Neuronal stem cell (in vitro differentiated cells): ENCODE measurements at regions not wholly inside any gene's neighbourhood (a gene's known extent, or its start where the extent isn't known, plus 50 kb on each side); places are given as distances from the start of the nearest gene placed in this dataset.

Experiments used
- DNase-seq: peaks from one replicate; pipeline ENCODE4 v3.0.0-alpha.2; 2013; ENCODE audit warnings: low spot score
- H2AFZ ChIP-seq: one replicate; pipeline ENCODE4 v1.6.1; 2013; ENCODE audit warnings: mild to moderate bottlenecking, low read length, inconsistent platforms
- H2AK5ac ChIP-seq: 2 replicates; pipeline ENCODE4 v1.6.1; 2013; ENCODE audit warnings: low read depth, mild to moderate bottlenecking, inconsistent platforms, low read length, moderate library complexity, mixed read lengths
- H2BK120ac ChIP-seq: 2 replicates; pipeline ENCODE4 v1.6.1; 2013; ENCODE audit warnings: low read depth, mild to moderate bottlenecking, inconsistent platforms, low read length, moderate library complexity, mixed read lengths
- H2BK12ac ChIP-seq: one replicate; pipeline ENCODE4 v1.6.1; 2013; ENCODE audit warnings: low read length, inconsistent platforms
- H2BK15ac ChIP-seq: 2 replicates; pipeline ENCODE4 v1.6.1; 2013; ENCODE audit warnings: mild to moderate bottlenecking, low read length, inconsistent platforms, mixed read lengths
- H2BK5ac ChIP-seq: one replicate; pipeline ENCODE4 v1.6.1; 2013; ENCODE audit warnings: inconsistent platforms, mild to moderate bottlenecking, low read length, moderate library complexity
- H3K14ac ChIP-seq: one replicate; pipeline ENCODE4 v1.6.1; 2013; ENCODE audit warnings: low read length, inconsistent platforms
- H3K18ac ChIP-seq: 2 replicates; pipeline ENCODE4 v1.6.1; 2013; ENCODE audit warnings: low read length, inconsistent platforms
- H3K23ac ChIP-seq: 2 replicates; pipeline ENCODE4 v1.6.1; 2013; ENCODE audit warnings: low read depth, mild to moderate bottlenecking, mixed read lengths, low read length, inconsistent platforms; ENCODE audit not compliant: poor library complexity
- H3K27ac ChIP-seq: replicated peaks from 3 replicates; pipeline ENCODE4 v1.5.1; 2013; ENCODE audit warnings: low read length, inconsistent platforms
- H3K27me3 ChIP-seq, 3 experiments: 2 replicates each; pipeline ENCODE4 v1.6.1; 2013; ENCODE audit warnings: low read length in 3 of 3, mild to moderate bottlenecking in 2 of 3, inconsistent platforms in 1 of 3, low read depth in 1 of 3, mixed read lengths in 1 of 3, moderate library complexity in 1 of 3; ENCODE audit not compliant: control insufficient read depth in 3 of 3, insufficient read depth in 3 of 3
- H3K36me3 ChIP-seq, 2 donors: replicated peaks in 1 of 2; 2 replicates each; pipeline ENCODE4 v1.6.1; 2013; ENCODE audit warnings: low read length in 2 of 2; ENCODE audit not compliant: control insufficient read depth in 2 of 2, insufficient read depth in 2 of 2
- H3K4ac ChIP-seq: 2 replicates; pipeline ENCODE4 v1.6.1; 2013; ENCODE audit warnings: inconsistent platforms, mild to moderate bottlenecking, low read length, moderate library complexity
- H3K4me1 ChIP-seq, 2 donors: 1 replicate in 1 of 2; 2 replicates in 1 of 2; pipeline ENCODE4 v1.6.1; 2013; ENCODE audit warnings: low read length in 2 of 2, low read depth in 1 of 2; ENCODE audit not compliant: control insufficient read depth in 2 of 2, insufficient read depth in 1 of 2
- H3K4me2 ChIP-seq: one replicate; pipeline ENCODE4 v1.6.1; 2013; ENCODE audit warnings: mild to moderate bottlenecking, low read length, inconsistent platforms; ENCODE audit not compliant: insufficient read depth, poor library complexity, severe bottlenecking
- H3K4me3 ChIP-seq, 2 donors: 2 replicates each; pipeline ENCODE4 v1.5.1; 2013; ENCODE audit warnings: low read length in 2 of 2, mild to moderate bottlenecking in 2 of 2, inconsistent platforms in 1 of 2, moderate library complexity in 1 of 2
- H3K79me1 ChIP-seq: one replicate; pipeline ENCODE4 v1.6.1; 2013; ENCODE audit warnings: low read depth, mild to moderate bottlenecking, inconsistent platforms, low read length, moderate library complexity
- H3K9ac ChIP-seq: one replicate; pipeline ENCODE4 v1.6.1; 2013; ENCODE audit warnings: mild to moderate bottlenecking, low read depth, low read length, inconsistent platforms; ENCODE audit not compliant: poor library complexity
- H3K9me3 ChIP-seq, 2 donors: replicated peaks in 1 of 2; 2 replicates each; pipeline versions ENCODE3 to v1.6.1; 2013; ENCODE audit warnings: low read length in 2 of 2, mild to moderate bottlenecking in 2 of 2, inconsistent platforms in 1 of 2, low read depth in 1 of 2, mixed read lengths in 1 of 2, moderate library complexity in 1 of 2; ENCODE audit not compliant: control insufficient read depth in 2 of 2, insufficient read depth in 1 of 2
- H4K8ac ChIP-seq: one replicate; pipeline ENCODE4 v1.6.1; 2013; ENCODE audit warnings: low read depth, mild to moderate bottlenecking, inconsistent platforms, low read length, moderate library complexity
- H4K91ac ChIP-seq: one replicate; pipeline ENCODE4 v1.6.1; 2013; ENCODE audit warnings: low read length, low read depth, mild to moderate bottlenecking, inconsistent platforms; ENCODE audit not compliant: poor library complexity
- WGBS, 2 donors: extraction: QIAGEN DNeasy Blood & Tissue Kit; methylation state at CpG; one replicate each; pipeline ENCODE4 v1.1.7; 2013; ENCODE audit warnings: missing lambda C conversion rate in 2 of 2, mixed read lengths in 1 of 2; ENCODE audit not compliant: insufficient read length in 2 of 2, insufficient replicate concordance in 1 of 2; ENCODE audit errors: extremely low coverage in 2 of 2; 5-methylcytosine and 5-hydroxymethylcytosine counted together

- Histone ChIP-seq H2BK120ac (no peak overlapping the region), H2BK12ac (no peak overlapping the region), H3K23ac (no peak overlapping the region), H3K27ac (no peak overlapping the region), H4K91ac (no peak overlapping the region), H2BK5ac (peak overlapping the region; percentile 7), H3K79me1 (no peaks in the 10 kb centered on the region), H3K4me2 (no peak overlapping the region), H2BK15ac (no peak overlapping the region), H3K27me3 (peaks cover 0 to 55% (median 0%) of the 10 kb centered on the region in 3 experiments), H3K18ac (peak overlapping the region; percentile 53), H3K9ac (no peak overlapping the region), H3K4me1 (peaks cover 4 to 7% of the 10 kb centered on the region in 2 donors), H2AFZ (no peak overlapping the region), H3K9me3 (no peaks in the 10 kb centered on the region), H4K8ac (no peak overlapping the region), H3K14ac (no peak overlapping the region), H3K4ac (no peak overlapping the region), H3K36me3 (no peaks in the 10 kb centered on the region), H3K4me3 (peak overlapping the region in 1 of 2 donors; percentile 4), H2AK5ac (no peak overlapping the region)
- WGBS, 2 donors = no CpG with 5 or more reads among the region's 10 CpGs
- DNase-seq = no peak
These were observed 110.5 kb upstream of the THY1 start for GRCh38 chr11:119533462-119533861.

- no CpG with 5 or more reads among the region's 2 CpGs for whole genome bisulfite sequencing, 2 donors
- Histone ChIP-seq H3K36me3 (no peaks in the 10 kb centered on the region), H3K9ac (no peak overlapping the region), H3K14ac (no peak overlapping the region), H2BK120ac (no peak overlapping the region), H3K27ac (no peak overlapping the region), H2BK15ac (peak overlapping the region; percentile 8), H2BK12ac (no peak overlapping the region), H3K27me3 (peaks cover 0 to 55% (median 0%) of the 10 kb centered on the region in 3 experiments), H3K4me1 (peaks cover 4 to 7% of the 10 kb centered on the region in 2 donors), H3K4me2 (no peak overlapping the region), H3K9me3 (no peaks in the 10 kb centered on the region), H3K4ac (no peak overlapping the region), H3K18ac (no peak overlapping the region), H3K79me1 (no peaks in the 10 kb centered on the region), H4K91ac (no peak overlapping the region), H3K23ac (no peak overlapping the region), H4K8ac (no peak overlapping the region), H2AFZ (no peak overlapping the region), H2AK5ac (no peak overlapping the region), H2BK5ac (no peak overlapping the region), H3K4me3 (no peak overlapping the region)
- DNase-seq = no peak
These were observed 109.6 kb upstream of the THY1 start for GRCh38 chr11:119532551-119532950.

- Histone ChIP-seq H3K4me2 (no peak overlapping the region), H3K23ac (no peak overlapping the region), H4K8ac (no peak overlapping the region), H3K36me3 (no peaks in the 10 kb centered on the region), H2BK5ac (no peak overlapping the region), H3K9me3 (no peaks in the 10 kb centered on the region), H2BK12ac (no peak overlapping the region), H2BK15ac (peak overlapping the region; percentile 13), H3K14ac (no peak overlapping the region), H3K4me1 (peaks cover 4 to 7% of the 10 kb centered on the region in 2 donors), H2AK5ac (peak overlapping the region; percentile 35), H3K4ac (no peak overlapping the region), H3K9ac (no peak overlapping the region), H3K18ac (peak overlapping the region; percentile 71), H3K27ac (no peak overlapping the region), H3K4me3 (no peak overlapping the region), H2BK120ac (no peak overlapping the region), H2AFZ (no peak overlapping the region), H4K91ac (no peak overlapping the region), H3K79me1 (no peaks in the 10 kb centered on the region), H3K27me3 (peaks cover 0 to 50% (median 0%) of the 10 kb centered on the region in 3 experiments)
- WGBS, 2 donors = no CpG with 5 or more reads among the region's 8 CpGs
- no peak for DNase-seq
These were observed 108.7 kb upstream of the THY1 start for GRCh38 chr11:119531623-119532022.

GRCh38 chr11:119531056-119531455 is 108.1 kb upstream of the THY1 start:
- Histone ChIP-seq H4K8ac (no peak overlapping the region), H3K14ac (peak overlapping the region; percentile 14), H2BK12ac (no peak overlapping the region), H2BK120ac (no peak overlapping the region), H3K27ac (no peak overlapping the region), H3K9ac (no peak overlapping the region), H3K4me3 (no peak overlapping the region), H2BK5ac (no peak overlapping the region), H2AK5ac (no peak overlapping the region), H2BK15ac (no peak overlapping the region), H2AFZ (no peak overlapping the region), H3K4ac (no peak overlapping the region), H3K36me3 (no peaks in the 10 kb centered on the region), H4K91ac (no peak overlapping the region), H3K18ac (peak overlapping the region; percentile 39), H3K4me1 (peaks cover 4 to 7% of the 10 kb centered on the region in 2 donors), H3K27me3 (peaks cover 0 to 50% (median 0%) of the 10 kb centered on the region in 3 experiments), H3K4me2 (no peak overlapping the region), H3K9me3 (no peaks in the 10 kb centered on the region), H3K23ac (peak overlapping the region; percentile 10), H3K79me1 (no peaks in the 10 kb centered on the region)
- no peak for DNase-seq
- WGBS, 2 donors = no CpG with 5 or more reads among the region's 3 CpGs
